HepG2 (cell line): ENCODE measurements at regions not wholly inside any gene's neighbourhood (a gene's known extent, or its start where the extent isn't known, plus 50 kb on each side); places are given as distances from the start of the nearest gene placed in this dataset.

Source experiments
- ATAC-seq: fragments of 200-7000 bp; cut with Tn5 transposase; 3 replicates; pipeline ENCODE4 v1.9.1; 2020; ENCODE audit warnings: mild to moderate bottlenecking, moderate library complexity
- BruUV-seq: library from RNA; stranded (reverse); fragments of 400-500 nt; replicated peaks from 2 replicates; lab custom pipeline; 2021; lab: Mats Ljungman, UMichigan
- CTCF ChIA-PET: fragments of 300-600 bp; formaldehyde crosslinking; extraction: SDS; loops from one replicate; lab custom pipeline; 2021; ENCODE audit warnings: low total read pairs, inconsistent platforms, low intra/inter-chr PET ratio; lab: Yijun Ruan, JAX
- POLR2A ChIA-PET: fragments of 350-600 bp; sonication (Branson Sonifier 250); formaldehyde crosslinking; loops from one replicate; lab custom pipeline; 2020; ENCODE audit warnings: antibody characterized with exemption, inconsistent platforms; lab: Yijun Ruan, JAX
- DNase-seq: peaks from one replicate; pipeline ENCODE4 v3.0.0-alpha.2; 2015; ENCODE audit warnings: low spot score
- FAIRE-seq: peaks from 3 replicates; lab custom pipeline; 2011; peaks lifted over from hg19 to GRCh38; lab: Jason Lieb, UNC
- H2AFZ ChIP-seq: one replicate; pipeline ENCODE4 v1.6.1; 2011; ENCODE audit warnings: low read length, inconsistent platforms
- H3K27ac ChIP-seq: fragments of 300-600 bp; 3 replicates; pipeline ENCODE4 v1.8.0; 2011; ENCODE audit warnings: mixed run types, mild to moderate bottlenecking, mixed read lengths, low read length, inconsistent platforms; ENCODE audit not compliant: insufficient read depth; ENCODE audit errors: extremely low read length
- H3K27me3 ChIP-seq, 2 experiments: fragments of 200-600 bp in 1 of 2; 2 replicates in 1 of 2; 3 replicates in 1 of 2; pipeline versions ENCODE4 v1.6.0 to v1.8.0; 2011; ENCODE audit warnings: low read length in 2 of 2, mild to moderate bottlenecking in 2 of 2, moderate library complexity in 2 of 2, inconsistent platforms in 1 of 2; ENCODE audit not compliant: insufficient read depth in 2 of 2, control insufficient read depth in 1 of 2
- H3K36me3 ChIP-seq, 2 experiments: fragments of 200-600 bp in 1 of 2; replicated peaks in 1 of 2; 2 replicates in 1 of 2; 3 replicates in 1 of 2; pipeline versions ENCODE4 v1.5.1 to v1.8.0; 2011; ENCODE audit warnings: low read length in 2 of 2, inconsistent platforms in 1 of 2; ENCODE audit not compliant: insufficient read depth in 2 of 2, control insufficient read depth in 1 of 2
- H3K4me1 ChIP-seq: 2 replicates; pipeline ENCODE4 v1.5.1; 2012; ENCODE audit warnings: low read length, inconsistent platforms; ENCODE audit not compliant: insufficient read depth
- H3K4me2 ChIP-seq: 2 replicates; pipeline ENCODE4 v1.6.0; 2011; ENCODE audit warnings: low read depth, low read length, inconsistent platforms
- H3K4me3 ChIP-seq, 3 experiments: fragments of 200-600 bp in 1 of 3; sonication (generic), shearing (Covaris generic) in 1 of 3; replicated peaks in 1 of 3; 2 replicates each; pipeline ENCODE4 v1.5.1; 2011 to 2016; ENCODE audit warnings: low read length in 3 of 3, inconsistent platforms in 2 of 3, low read depth in 2 of 3, mild to moderate bottlenecking in 2 of 3, control low read depth in 1 of 3, mixed read lengths in 1 of 3; ENCODE audit not compliant: insufficient read depth in 1 of 3
- H3K79me2 ChIP-seq: one replicate; pipeline ENCODE4 v1.6.1; 2011; ENCODE audit warnings: low read length, inconsistent platforms; ENCODE audit not compliant: insufficient read depth
- H3K9ac ChIP-seq: 2 replicates; pipeline ENCODE4 v1.6.0; 2011; ENCODE audit warnings: mild to moderate bottlenecking, low read depth, low read length, inconsistent platforms; ENCODE audit not compliant: insufficient read depth
- H3K9me3 ChIP-seq: 2 replicates; pipeline ENCODE4 v1.5.1; 2012; ENCODE audit warnings: mild to moderate bottlenecking, low read length
- H4K20me1 ChIP-seq: 2 replicates; pipeline ENCODE4 v1.6.0; 2011; ENCODE audit warnings: inconsistent platforms, mild to moderate bottlenecking, low read length, moderate library complexity; ENCODE audit not compliant: insufficient read depth
- CREM ChIP-seq, 2 experiments: sonication (generic) in 1 of 2; formaldehyde crosslinking in 1 of 2; IDR thresholded peaks; 2 replicates each; pipeline versions ENCODE4 v1.4.0 to v1.6.1; 2016 to 2020; ENCODE audit warnings: antibody characterized with exemption in 1 of 2, mild to moderate bottlenecking in 1 of 2, missing genetic modification reagents in 1 of 2
- HIVEP1 ChIP-seq: sonication (generic); formaldehyde crosslinking; IDR thresholded peaks from 2 replicates; pipeline ENCODE4 v1.4.0; 2020; ENCODE audit warnings: mild to moderate bottlenecking, missing genetic modification reagents
- KLF11 ChIP-seq: IDR thresholded peaks from 2 replicates; pipeline ENCODE4 v1.6.1; 2016; ENCODE audit warnings: missing compliant biosample characterization
- MAFK ChIP-seq, 2 experiments: IDR thresholded peaks in 1 of 2; conservative IDR thresholded peaks in 1 of 2; 2 replicates each; pipeline ENCODE4 v1.6.1; 2011; ENCODE audit warnings: improper control_type of control experiment in 2 of 2, low read length in 2 of 2
- MED8 ChIP-seq: sonication (generic); formaldehyde crosslinking; IDR thresholded peaks from 2 replicates; pipeline ENCODE4 v1.8.1; 2023; ENCODE audit warnings: mild to moderate bottlenecking, missing genetic modification reagents; ENCODE audit not compliant: insufficient replicate concordance
- PHF5A ChIP-seq: IDR thresholded peaks from one replicate; pipeline ENCODE4 v1.6.1; 2018; ENCODE audit warnings: low read depth, missing genetic modification reagents; ENCODE audit not compliant: unreplicated experiment
- ZNF563 ChIP-seq: sonication (generic); formaldehyde crosslinking; IDR thresholded peaks from 2 replicates; pipeline ENCODE4 v1.8.0; 2022; ENCODE audit warnings: mild to moderate bottlenecking, moderate library complexity, missing genetic modification reagents
- whole genome bisulfite sequencing: methylation state at CpG from one replicate; pipeline ENCODE4 v1.1.6; 2017; ENCODE audit warnings: low lambda C conversion rate; 5-methylcytosine and 5-hydroxymethylcytosine counted together
- in situ Hi-C: cut with HindIII; loops from 2 replicates; pipeline ENCODE4 v1.10.0; 2017; ENCODE audit warnings: low pct_unique_long_range_greater_than_20kb; ENCODE audit not compliant: extremely low pct_ligation_motif_present
- intact Hi-C: fragments of 100-400 bp; cut with micrococcal nuclease; formaldehyde crosslinking; loops from one replicate; pipeline ENCODE4 v1.10.0; 2022; ENCODE audit not compliant: unreplicated experiment

- intact Hi-C loops = no loop called here
- in situ Hi-C loops = no loop called here
- Histone ChIP-seq H3K4me3 (no peak overlapping the region), H3K27ac (no peak overlapping the region), H3K4me2 (no peak overlapping the region), H3K36me3 (no peaks in the 10 kb centered on the region), H2AFZ (no peak overlapping the region), H3K4me1 (no peaks in the 10 kb centered on the region), H3K9ac (no peak overlapping the region), H4K20me1 (no peaks in the 10 kb centered on the region), H3K27me3 (no peaks in the 10 kb centered on the region), H3K79me2 (no peaks in the 10 kb centered on the region), H3K9me3 (no peaks in the 10 kb centered on the region)
- BruUV-seq = no TSS peak
- 8% methylated on average over 2 of the region's 2 CpGs for WGBS
- 0 out of 4 replicates have a peak, but pooled peaks of 1 of the 2 experiments have one; percentile 3 for TF ChIP-seq MAFK (conservative IDR thresholded peaks at IDR 0.05 in 1 of 2, IDR thresholded peaks at IDR 0.05 in 1 of 2; ENCODE audit: low read length in 2 of 2)
- TF ChIP-seq MED8 (CRISPR knock-in tag) = no peak
- no peak for DNase-seq
- FAIRE-seq = no peak
- POLR2A ChIA-PET = no interaction called here
- CTCF ChIA-PET = no interaction called here
- ATAC-seq = no peak
These were observed 836.3 kb upstream of the ACVR2A start for GRCh38 chr2:147008481-147008880.

GRCh38 chr2:147006736-147007141 lies 838.1 kb upstream of the ACVR2A start:
- Histone ChIP-seq H3K4me2 (no peak overlapping the region), H3K9ac (no peak overlapping the region), H3K27me3 (no peaks in the 10 kb centered on the region), H3K4me3 (no peak overlapping the region), H3K9me3 (no peaks in the 10 kb centered on the region), H4K20me1 (no peaks in the 10 kb centered on the region), H2AFZ (no peak overlapping the region), H3K79me2 (no peaks in the 10 kb centered on the region), H3K27ac (no peak overlapping the region), H3K36me3 (no peaks in the 10 kb centered on the region), H3K4me1 (no peaks in the 10 kb centered on the region)
- ChIA-PET CTCF (no interaction called here), POLR2A (no interaction called here)
- TF ChIP-seq HIVEP1 (CRISPR knock-in tag) (no peak), KLF11 (CRISPR knock-in tag) (no peak), CREM (IDR thresholded peaks at IDR 0.05) (no peak), CREM (CRISPR knock-in tag; IDR thresholded peaks at IDR 0.05) (no peak), MAFK (conservative IDR thresholded peaks at IDR 0.05 in 1 of 2, IDR thresholded peaks at IDR 0.05 in 1 of 2; ENCODE audit: low read length in 2 of 2) (0 out of 4 replicates have a peak, but pooled peaks of 1 of the 2 experiments have one; percentile 21), ZNF563 (CRISPR knock-in tag) (no peak), PHF5A (CRISPR knock-in tag) (no peak)
- in situ Hi-C loops (no loop called here), intact Hi-C loops (no loop called here)
- ATAC-seq (no peak), FAIRE-seq (no peak), DNase-seq (no peak)
- WGBS = 0% methylated on average over 2 of the region's 2 CpGs
- no TSS peak for BruUV-seq
